Inflammatory macrophage treated with lipopolysaccharide for 4 hours (primary cell): ENCODE measurements at regions not wholly inside any gene's neighbourhood (a gene's known extent, or its start where the extent isn't known, plus 50 kb on each side); places are given as distances from the start of the nearest gene placed in this dataset.

Source experiments
- DNase-seq: peaks from one replicate; pipeline ENCODE4 v3.0.0-alpha.2; 2020

DNA sequence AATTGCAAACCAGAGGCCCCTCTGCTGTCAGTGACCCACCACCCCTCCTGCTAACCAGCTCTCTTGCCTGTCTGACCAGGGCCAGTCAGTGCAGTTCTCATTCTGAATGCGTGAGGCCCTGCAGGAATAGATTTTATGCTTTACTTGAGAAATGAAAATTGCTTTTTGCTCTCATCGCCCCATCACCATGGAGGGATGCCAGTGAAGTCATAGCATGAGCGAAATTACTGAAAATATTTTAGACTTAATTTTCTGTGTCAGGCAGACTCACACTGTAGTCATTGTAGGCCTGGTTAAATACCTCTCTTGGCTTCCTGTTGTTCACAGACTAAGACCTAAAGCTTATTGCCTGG is 490.5 kb upstream of the CDH5 start:
- DNase-seq = no peak

DNA sequence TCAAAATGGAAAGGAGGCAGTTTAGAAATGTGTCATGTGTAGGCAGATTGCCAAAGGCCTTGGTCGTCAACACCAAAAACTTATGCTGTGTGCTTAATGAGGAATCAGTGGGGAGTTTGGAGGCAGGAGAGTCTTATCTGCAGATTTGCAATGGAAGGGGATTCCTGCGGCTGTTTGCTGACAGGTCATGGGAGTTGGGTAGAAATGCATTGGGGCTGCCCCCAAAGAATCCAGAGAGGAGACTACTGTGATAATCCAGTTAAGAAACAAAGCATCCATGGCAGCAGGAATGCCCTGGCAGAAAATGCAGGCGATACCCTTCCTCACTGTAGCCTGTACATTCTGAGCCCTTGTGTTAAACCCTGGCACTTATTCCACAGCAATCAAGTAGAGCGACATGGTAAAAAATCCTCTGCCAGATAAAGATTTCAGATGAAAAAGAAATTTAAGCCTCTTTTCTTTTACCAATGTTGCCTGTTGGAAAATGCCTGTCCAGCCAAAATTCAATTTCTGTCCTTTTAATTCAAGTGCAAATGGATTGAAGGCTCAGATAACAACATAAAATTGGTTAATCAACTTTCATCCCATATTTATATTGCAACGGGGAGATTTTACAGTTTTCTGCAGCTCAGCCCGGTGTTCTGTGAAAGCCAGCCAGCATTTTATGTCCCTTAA is 491.0 kb upstream of the CDH5 start:
- DNase-seq = no peak

DNA sequence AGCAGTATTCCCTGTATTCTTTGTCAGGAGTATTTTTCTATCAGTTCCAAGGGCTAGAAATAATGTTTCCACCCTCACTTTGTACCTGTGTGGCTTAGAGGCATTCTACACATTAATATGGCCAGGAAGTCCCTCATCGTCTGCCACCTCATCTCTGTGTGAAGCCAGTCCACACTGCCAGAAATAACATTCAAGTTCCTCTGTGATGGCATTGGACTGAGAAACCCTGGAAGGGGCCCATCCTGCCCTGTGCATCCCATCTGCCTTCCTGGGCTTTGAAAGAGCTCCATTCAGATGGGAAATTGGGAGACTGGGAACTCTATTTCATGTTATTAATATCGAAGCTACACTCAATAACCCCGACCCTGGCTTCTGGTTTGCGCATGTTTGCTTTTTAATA is 497.2 kb upstream of the CDH5 start:
- no peak for DNase-seq

DNA sequence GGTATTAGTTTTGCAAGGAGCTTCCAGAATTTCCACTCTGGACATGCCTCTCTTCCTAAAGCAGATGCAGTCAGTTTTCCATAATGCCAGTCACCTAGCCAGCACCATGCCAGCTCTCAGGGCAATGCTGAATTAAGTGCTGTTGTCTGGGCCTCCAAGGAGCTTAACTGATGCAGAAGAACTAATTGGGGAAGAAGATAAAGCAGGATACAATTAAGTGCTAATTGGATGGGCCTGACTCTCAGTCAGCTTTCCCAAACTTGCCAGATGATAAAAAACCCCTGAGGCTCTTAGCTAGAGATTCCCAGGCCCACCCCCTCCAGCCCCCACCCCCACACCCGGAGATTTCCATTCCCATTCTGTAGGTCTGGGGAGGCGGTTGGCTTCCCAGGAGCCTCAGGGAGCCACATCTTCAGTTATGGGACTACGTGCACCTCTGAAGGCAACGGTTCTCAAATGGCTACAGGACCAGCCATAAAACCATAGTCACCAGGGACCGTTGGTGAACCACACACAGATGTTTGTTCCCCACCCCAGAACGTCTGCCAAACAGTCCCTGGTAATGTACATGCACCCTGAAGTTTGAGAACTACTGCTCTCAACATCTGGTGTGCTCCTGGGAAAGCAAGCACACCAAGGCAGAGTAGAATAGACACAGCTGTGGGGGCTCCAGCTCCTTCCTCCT is 499.1 kb upstream of the CDH5 start:
- DNase-seq = no peak

DNA sequence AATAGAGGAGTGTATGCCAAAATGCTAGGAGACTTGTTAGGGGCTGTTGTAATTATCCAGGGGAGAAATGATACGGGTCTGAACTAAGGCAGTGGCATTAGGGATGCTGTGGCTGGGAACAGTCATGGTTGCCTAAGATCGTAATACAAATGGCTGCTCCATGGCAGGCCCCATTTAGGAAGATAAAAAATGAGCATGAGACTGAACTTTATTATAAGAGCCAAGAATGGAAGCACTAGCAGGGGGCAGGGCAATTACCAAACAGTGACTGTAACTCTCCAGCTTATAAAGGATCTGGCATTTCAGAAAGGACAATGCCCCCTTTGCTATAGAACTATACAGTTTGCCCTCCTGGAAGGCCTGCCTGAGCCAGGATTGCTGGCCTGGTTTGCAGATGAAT is 503.3 kb upstream of the CDH5 start:
- DNase-seq = no peak

DNA sequence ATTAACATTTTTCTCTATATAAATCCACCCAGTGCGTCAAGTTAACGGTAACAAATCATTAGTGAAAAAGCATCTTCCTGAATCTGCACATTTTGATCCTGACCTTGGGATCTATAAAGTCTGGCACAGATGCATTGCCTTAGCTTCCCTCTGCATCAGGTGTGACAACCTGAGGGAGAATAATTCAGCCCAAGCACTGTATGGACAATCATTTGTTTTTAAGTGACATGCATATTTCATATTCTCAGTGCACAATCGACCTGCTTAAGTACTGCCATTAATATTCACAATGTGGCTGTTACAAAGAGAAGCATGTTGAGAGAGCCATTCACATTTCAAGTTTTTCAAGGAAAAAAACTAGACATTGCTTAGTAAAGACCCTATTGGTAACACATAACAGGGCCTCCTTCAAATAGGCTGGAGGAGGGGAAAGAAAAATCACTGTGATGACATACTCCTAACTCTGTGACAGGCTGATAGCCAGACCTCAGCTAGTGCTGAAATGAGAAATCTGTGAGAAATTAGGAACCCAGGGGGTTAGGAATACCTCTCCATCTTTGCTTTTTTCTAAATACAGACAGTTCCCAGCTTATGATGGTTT is 505.3 kb upstream of the CDH5 start:
- DNase-seq = no peak

DNA sequence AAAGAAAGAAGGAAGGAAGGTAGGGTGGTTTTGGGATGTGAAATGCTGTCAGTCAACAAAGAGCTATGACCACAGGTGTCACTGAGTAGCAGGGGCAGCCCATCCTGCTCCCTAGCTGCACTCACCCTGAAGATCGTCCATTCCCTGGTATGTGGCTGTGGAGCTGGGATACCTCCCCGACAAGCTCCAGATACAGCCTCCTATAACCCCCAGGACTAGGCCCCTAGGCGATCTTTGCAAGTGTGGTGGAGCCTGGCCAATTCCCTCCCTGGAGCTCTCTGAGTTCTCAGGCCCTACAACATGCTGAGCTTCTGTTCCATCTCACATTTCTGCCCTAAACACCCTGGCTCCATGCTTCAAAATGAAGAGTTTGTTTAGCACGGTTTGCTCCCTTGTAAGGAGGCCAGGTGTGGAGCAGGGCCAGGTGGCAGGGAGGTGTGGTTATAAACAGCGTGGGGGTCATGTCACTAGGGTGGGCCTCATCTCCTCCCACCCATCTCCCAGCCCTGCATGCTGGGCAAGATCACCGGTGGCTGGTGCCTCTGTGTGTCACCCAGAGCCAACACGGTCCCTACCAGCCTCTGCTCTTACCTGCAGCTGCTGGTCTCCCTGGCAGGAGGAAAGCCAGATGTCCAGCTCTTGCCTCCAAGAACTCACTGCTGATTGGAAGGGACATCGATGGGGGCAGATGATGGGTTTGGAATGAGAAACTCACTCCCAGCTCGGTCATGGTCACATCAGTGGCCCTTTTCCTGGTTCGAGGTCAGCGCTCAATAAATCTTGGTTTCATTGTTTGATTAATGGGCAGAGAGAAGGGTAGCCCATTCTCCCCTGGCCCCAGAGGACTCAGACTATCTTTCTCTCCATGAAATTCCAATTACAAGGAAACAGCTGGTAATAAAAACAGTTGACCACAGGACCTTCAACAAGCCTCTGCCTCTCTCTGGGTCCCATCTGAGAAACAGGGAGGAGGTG is 511.0 kb upstream of the CDH5 start:
- DNase-seq = no peak

DNA sequence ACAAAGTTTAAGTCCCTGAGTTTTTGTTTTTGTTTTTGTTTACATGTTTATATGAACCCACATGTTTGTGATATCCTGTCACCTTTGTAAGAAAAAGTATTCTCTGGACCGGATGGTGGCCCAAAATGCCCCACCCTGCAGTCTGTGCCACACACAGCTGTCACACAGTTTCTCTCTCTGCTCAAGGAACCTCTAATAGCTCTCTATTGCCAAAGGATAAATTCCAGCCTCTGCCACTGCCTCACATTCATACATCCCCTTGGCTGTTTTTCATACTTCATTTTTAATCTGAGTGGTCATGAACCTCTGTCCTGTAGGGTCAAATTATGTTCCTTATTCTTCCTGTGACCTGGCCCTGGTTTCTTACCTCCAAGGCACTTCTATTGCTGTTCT is 520.3 kb upstream of the CDH5 start:
- DNase-seq = no peak

DNA sequence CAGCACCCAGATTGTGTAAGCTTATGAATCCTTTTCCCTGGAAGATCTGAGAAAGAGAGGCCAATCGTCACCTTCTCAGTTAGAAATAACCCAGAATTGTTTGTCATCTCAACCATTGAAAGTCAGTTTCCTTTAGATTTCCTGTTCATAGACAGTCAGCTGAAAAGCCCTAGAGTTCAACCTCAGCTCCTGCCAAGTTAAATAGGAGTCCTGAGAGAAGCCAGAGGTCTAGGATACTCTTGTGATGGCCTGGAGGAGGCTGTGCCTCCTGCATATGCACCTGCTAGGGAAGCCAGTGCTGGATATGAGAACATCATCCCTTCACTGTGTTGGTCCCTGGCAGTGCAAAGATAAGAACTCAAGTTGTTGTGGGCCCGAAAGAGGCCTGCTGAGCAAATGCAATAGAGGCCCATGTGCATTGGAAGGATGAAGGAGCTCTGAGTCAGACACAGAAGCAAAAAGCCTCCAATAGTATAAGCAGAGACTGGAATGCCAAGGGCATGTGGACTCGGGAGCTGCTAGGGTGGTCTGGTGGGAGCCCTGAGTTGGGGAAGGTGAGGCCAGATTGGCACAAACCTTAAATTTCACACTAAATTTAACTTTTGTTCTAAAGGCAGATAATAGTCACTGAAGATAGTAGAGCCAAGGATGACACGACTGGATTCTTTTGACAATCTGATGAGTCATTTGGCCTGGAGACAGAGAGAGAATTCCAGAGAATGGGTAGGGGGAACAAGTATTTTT is 520.9 kb upstream of the CDH5 start:
- no peak for DNase-seq

DNA sequence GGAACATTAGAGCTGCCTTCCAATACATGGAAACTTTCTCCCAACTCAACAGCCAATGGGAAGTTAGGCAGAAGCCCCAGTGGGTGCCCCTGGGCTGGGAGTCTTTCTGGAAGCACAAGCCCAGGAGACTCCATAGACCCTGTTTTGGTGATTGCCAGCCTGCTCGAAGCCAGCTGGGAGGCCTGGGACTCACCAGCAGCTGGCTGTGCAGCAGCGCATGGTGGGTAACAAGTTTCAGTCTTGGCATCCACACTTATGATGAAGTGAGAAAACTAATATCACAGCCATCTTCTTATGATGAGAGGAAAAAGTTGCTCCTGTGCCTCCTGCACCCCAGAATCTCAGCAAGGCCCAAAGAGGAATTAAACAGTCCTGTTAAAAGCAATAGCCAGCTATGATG is 522.5 kb upstream of the CDH5 start:
- no peak for DNase-seq

DNA sequence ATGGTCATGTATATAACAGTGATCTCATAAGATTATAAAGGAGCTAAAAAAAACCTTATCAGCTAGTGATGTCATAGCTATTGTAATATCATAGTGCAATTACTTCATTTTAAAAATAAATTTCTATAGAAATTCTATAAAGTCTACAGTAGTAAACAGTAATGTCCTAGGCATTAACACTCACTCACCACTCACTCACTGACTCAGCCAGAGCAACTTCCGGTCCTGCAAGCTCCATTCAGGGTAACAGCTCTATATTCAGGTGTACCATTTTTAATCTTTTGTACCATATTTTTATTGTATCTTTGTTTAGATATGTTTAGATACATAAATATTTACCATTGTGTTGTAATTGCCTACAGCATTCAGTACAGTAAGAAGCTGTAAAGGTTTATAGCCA is 524.4 kb upstream of the CDH5 start:
- DNase-seq = no peak

DNA sequence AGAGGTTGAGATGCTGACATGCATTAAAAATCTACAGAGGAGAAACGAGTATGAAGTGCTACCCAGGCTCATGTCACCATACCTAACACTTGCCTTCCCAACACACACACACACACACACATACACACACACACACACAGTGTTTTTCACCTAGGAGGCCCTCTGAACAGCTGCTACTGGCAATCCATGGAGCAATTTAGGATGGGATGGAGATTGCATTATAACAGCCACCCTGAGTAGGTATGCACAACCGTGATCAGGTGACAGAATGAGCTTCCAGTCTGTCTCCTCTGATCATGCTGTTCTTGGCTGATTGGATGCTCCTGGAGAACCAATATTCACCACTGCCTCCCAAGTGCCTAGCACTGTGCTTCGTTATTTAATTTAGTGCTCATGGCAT is 528.5 kb upstream of the CDH5 start:
- no peak for DNase-seq

DNA sequence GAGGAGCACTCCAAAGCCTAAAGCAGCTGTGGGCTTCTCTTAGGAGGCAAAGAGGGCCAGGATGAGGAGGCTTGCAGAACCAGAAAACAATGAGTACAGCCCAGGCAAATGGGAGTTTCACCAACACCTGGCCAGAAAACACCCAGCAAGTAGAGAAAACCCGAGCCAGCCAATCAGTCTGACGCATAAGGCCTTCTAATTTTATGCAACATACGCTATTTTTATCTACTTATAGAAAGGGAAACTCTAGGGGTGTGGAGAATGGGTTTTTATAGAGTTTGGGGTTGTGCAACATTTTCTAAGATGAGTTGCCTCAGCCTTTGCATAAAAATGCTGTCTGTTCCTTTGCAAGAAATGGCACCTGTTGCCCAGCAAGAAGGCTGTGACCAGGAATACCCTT is 529.0 kb upstream of the CDH5 start:
- DNase-seq = no peak

DNA sequence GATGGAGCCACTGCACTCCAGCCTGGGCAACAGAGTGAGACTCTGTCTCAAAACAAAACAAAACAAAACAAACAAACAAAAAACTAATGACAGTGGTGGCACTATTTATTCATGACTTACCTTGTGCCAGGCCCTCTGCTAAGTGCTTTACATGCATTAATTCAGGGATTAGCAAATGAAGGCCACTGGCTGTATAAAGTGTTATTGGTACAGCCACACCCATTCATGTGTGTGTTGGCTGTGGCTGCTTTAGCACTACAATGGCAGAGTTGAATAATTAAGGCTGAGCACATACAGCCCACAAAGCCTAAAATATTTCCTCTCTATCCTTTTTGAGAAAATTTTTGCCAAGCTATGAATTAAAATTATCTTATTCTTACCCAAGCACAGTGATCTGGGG is 531.8 kb upstream of the CDH5 start:
- no peak for DNase-seq

DNA sequence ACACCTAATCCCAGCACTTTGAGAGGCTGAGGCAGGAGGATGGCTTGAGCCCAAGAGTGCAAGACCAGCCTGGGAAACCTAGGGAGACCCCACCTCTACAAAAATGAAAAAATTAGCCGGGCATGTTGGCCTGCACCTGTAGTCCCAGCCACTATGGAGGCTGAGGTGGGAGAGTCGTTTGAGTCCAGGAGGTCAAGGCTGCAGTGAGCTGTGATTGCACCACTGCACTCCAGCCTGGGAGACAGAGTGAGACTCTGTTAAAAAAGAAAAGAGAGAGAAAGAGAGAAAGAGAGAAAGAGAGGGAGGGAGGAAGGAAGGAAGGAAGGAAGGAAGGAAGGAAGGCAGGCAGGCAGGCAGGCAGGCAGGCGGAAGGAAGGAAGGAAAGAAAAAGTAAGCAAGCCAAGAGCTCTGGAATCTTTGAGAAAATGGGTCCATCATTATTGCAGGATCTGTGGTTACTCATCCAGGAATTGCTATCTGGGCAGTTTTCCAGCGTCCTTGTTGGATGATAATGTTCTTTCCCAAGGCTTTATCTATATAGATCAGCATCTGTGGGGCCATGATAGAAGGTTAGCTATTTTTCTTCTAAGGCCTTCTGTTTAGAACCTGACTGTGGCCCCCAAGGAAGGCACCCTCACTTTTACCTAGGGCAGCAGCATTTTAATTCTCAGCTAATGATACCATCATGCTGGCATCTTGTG is 533.2 kb upstream of the CDH5 start:
- no peak for DNase-seq

DNA sequence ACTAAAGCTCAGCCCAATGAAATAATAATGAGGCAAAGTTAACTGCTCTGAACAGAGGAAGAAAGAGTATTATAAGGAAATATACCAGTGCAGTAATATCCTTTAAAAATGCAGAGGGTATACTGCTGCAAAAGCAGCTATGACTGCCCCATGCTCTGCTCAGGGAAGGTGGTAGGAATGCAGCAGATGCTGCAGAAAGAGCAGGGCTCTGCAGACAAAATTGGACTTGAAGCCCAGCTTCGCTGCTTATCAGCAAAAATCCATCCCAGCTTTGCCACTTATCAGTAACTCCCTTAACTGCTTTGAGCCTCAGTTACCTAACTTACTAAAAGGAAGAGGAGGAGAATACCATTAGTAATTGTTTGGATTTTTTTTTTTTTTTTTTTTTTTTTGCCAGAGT is 533.8 kb upstream of the CDH5 start:
- no peak for DNase-seq

DNA sequence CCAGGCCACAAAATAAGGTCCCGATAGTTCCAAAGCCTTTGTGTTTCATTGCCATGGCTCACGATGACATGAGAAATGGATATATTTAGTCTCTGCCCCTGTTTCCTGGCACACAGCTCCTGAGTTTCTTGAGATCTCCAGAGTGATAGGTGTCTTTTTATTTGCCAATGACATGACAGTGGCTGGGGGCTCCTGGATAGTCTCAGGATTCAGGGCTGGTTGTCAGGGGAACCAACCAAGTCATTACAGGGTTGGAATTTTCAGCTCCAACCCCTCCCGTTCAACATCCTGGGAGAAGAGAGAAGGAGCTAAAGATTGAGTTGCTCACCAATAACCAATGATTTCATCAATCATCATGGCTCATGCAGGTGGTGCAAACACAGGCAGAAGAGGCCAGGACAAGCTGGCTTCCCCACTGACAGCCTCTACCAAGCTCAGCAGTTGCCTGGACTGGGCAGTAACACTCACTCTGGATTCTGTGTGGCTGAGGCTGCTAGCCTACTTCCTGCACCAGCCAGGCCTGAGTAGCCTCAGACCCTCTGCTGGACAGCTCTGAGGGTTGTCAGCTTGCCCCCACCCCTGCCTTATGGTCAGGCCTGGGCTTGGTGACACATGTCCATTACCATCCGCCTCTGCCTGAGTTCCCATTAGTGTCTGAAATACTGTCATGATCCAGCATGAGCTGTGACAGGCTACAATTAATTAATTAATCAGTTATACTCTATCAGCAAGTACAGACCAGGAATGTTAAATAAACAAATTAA is 534.4 kb upstream of the CDH5 start:
- no peak for DNase-seq

DNA sequence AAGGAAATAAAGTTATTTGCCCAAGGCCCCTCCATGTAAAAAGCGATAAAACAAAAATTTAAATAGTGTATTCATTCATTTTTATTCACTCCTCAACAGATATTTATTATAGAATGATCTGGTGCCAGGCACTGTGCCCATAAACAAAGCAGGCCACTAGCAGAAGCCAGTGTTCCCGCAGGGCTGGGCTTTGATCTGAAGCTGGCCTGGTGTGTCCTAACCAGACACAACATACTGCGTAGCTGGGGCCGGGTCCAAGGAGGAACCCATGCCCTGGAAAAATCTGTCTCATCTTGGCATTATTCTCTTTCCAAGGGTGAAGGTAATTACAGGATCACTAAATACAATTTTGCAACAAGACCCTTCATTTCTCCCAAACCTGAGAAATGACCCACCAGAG is 537.4 kb upstream of the CDH5 start:
- no peak for DNase-seq

DNA sequence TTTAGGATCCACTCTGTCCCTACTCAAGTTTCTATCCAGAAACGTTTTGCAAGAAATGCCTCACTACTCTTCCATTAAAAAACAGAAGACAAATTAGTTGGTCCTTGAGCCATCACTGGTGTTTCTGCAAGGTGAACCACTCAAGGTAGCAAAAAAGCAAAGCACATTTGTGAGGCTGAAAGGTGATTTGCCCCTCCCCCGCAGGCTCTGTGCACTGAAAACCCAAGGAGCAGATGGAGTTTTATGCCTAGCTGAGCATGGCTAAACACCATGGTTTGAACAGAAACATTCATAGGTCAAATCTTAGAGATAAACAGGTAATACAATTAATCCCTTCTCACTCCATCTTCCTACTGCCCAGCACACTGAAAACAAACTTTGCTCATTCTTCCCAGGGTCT is 538.2 kb upstream of the CDH5 start:
- DNase-seq = no peak

DNA sequence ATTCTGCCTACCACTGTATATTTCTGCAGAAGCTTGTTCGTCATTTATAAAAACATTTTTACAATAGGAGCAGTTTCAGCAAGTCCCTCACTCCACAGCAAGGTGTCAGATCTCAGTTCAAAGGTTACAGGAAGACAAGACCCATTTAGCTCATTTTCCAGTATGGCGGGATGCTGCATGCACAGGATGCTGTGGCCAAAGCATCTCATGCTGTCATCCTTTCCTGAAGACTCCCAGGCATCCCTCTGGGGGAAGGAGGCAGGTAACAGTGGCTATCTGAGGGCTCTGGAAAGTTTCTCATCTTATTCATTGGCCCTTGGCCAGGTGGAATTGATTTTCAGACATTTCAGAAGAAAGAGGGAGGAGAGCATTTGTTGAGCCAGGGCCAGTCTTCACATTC is 539.3 kb upstream of the CDH5 start:
- no peak for DNase-seq

DNA sequence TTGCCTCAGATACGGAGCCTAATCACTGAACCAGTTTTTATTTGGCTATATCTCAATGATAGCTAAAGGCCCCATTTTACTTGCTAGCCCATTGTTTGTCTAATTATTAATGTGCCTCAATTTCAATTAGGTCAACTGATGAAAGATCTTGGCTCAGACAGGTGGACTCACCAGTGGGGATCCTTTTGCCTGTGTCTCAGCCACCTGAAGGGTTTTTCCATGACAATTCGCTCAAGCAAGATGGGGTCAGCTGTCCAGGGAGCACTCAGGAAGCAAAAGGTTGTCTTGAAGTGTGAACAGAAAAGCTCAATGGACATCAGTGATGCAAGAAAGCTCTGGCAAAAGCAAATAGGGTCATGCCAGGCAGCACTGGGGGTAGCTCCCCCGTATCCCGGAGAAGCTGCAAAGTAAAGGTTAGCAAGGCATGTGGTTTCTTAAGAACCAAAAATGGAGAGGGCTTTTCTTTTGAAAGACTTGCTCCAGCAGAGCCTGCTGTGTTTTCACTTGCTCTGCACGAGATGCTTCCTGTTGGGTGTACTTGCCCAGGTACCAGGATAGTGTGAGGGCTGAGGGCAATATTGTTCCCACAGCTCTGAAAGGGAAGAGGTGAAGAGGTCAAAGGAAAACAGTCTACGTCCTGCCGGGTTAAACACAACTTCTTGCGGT is 541.2 kb upstream of the CDH5 start:
- no peak for DNase-seq
